Choroid plexus epithelial cell (primary cell): ENCODE measurements at regions not wholly inside any gene's neighbourhood (a gene's known extent, or its start where the extent isn't known, plus 50 kb on each side); places are given as distances from the start of the nearest gene placed in this dataset.

Source experiments
- DNase-seq: peaks from one replicate; pipeline ENCODE4 v3.0.0-alpha.2; 2010; ENCODE audit warnings: low read depth
- H3K4me3 ChIP-seq: 2 replicates; pipeline ENCODE4 v1.5.1; 2011; ENCODE audit warnings: low read depth, mild to moderate bottlenecking, control low read depth, low read length, moderate library complexity
- TF ChIP-seq, protein P1 (sequence below): conservative IDR thresholded peaks from 2 replicates; pipeline ENCODE4 v1.5.1; 2011; ENCODE audit warnings: low read depth, mild to moderate bottlenecking, control low read depth, inconsistent platforms, low read length, moderate library complexity

DNA sequence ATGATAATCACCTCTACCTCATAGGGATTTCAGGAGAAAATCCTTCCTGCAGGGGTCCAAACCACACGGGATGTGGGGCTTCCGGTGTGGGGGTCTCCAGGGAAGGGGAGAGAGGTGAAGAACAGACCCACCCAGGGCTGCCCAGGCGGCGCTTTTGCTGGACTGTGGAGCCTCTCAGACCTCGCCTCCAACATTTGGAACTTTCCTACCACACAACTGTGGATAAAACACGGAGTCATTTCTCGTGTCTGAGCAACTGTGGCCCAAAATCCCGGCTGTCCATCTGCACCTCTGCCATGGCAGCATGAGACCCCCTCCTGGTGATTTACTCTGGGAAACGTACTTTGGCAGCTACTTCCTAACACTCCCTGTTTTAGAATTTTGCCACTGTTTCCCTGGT lies 307.8 kb upstream of the IRX4 start:
- TF ChIP-seq, protein P1, sequence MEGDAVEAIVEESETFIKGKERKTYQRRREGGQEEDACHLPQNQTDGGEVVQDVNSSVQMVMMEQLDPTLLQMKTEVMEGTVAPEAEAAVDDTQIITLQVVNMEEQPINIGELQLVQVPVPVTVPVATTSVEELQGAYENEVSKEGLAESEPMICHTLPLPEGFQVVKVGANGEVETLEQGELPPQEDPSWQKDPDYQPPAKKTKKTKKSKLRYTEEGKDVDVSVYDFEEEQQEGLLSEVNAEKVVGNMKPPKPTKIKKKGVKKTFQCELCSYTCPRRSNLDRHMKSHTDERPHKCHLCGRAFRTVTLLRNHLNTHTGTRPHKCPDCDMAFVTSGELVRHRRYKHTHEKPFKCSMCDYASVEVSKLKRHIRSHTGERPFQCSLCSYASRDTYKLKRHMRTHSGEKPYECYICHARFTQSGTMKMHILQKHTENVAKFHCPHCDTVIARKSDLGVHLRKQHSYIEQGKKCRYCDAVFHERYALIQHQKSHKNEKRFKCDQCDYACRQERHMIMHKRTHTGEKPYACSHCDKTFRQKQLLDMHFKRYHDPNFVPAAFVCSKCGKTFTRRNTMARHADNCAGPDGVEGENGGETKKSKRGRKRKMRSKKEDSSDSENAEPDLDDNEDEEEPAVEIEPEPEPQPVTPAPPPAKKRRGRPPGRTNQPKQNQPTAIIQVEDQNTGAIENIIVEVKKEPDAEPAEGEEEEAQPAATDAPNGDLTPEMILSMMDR = no peak
- DNase-seq = no peak
- H3K4me3 ChIP-seq = no peak overlapping the region

DNA sequence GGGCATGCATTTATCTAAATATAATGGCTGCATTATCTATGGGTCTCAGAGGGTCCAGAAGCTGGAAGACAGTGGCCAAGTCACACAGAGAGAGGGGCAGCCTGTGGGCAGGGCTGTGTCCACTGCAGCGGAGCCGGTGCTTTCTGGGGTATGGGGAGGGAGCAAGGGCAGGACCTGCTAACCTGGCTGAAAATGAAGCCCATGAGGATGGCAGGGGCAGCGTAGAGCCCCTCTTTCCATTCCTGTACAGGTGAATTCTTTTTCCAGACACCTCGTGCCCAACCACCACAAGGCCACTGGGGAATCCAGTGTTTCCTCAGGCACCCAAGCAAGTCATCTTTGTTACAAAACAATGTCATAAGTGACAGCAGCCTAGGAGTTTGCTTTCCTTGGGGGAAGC lies 305.9 kb upstream of the IRX4 start:
- DNase-seq = no peak
- H3K4me3 ChIP-seq = no peak overlapping the region
- TF ChIP-seq, protein P1 = no peak

DNA sequence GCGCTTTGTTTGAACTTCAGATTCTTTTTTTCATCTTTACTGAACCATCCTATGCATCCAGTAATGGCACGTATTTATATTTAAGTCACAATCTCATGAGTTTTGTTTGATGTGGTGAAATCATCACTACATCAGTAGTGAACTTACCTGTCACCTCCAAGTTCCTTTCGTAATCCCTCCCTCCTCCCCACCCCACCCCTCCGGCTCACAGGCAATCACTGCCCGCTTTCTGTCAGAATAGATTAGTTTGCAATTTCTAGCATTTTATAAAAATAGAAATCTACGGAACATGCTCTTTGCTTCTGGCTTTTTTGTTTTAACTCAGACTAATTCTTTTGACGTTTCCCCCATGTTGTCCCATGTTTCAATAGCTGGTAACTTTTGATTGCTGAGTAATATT lies 305.4 kb upstream of the IRX4 start:
- no peak overlapping the region for H3K4me3 ChIP-seq
- DNase-seq = no peak
- TF ChIP-seq, protein P1 = no peak

DNA sequence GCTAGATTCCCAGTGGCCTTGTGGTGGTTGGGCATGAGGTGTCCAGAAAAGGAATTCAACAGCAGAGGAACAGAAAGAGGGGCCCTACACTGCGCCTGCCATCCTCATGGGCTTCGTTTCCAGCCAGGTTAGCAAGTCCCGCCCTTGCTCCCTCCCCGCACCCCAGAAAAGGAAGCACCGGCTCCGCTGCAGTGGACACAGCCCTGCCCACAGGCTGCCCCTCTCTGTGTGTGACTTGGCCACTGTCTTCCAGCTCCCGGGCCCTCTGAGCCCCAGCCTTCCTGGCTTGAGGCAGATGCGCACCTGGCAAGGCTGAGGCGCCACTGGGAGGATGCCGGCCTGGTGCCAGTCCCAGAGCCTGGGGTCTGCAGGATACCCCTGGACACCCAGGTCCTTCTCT lies 305.0 kb upstream of the IRX4 start:
- no peak overlapping the region for H3K4me3 ChIP-seq
- TF ChIP-seq, protein P1 = no peak
- no peak for DNase-seq

DNA sequence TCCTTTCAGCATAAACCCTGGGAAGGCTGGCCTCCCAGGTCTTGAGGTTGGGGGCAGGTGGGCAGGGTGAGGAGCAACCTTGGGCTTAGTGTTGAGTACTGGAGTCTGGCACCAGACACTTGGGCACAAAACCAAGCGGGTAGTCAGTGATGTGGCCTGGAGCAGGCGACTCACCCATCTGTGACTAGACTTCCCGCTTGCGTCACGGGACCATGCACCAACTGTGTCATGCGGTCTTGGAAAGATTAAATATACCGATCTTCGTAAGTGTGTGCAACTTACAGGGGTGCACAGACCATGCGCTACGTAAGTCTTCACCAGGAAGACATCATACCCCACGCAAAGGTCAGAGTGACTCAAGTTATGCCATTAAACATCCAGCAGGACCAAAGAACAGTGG lies 304.4 kb upstream of the IRX4 start:
- no peak for DNase-seq

DNA sequence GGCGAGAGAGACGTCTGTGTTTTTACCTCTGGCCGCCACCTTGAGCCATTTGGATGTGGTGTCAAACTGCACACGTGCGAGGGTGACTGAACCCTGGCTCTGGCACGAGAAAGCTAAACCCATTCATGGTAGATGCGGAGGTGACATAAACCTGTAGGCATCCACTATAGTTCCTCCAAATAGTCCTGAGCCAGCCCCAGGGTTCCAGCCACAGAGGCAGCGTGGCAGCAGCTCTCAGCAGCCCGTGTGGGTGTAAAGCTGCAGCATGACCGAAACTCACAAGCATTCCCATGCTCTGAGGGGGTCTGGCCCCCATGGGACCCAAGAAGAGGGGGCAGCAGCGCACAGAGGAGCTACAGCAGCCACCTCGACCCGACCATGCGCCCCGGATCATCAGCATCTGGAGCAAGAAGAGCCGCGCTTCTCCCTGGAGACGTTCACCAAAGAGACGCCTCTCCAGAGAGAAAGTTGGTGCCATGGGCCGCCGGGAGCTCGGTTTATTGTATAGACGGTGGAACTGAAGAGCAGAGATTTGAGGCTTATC lies 303.8 kb upstream of the IRX4 start:
- no peak for DNase-seq
- TF ChIP-seq, protein P1 = no peak
- no peak overlapping the region for H3K4me3 ChIP-seq

More for the DNA sequence above, 304.4 kb upstream of the IRX4 start:
- TF ChIP-seq, protein P1 = no peak
- no peak overlapping the region for H3K4me3 ChIP-seq

DNA sequence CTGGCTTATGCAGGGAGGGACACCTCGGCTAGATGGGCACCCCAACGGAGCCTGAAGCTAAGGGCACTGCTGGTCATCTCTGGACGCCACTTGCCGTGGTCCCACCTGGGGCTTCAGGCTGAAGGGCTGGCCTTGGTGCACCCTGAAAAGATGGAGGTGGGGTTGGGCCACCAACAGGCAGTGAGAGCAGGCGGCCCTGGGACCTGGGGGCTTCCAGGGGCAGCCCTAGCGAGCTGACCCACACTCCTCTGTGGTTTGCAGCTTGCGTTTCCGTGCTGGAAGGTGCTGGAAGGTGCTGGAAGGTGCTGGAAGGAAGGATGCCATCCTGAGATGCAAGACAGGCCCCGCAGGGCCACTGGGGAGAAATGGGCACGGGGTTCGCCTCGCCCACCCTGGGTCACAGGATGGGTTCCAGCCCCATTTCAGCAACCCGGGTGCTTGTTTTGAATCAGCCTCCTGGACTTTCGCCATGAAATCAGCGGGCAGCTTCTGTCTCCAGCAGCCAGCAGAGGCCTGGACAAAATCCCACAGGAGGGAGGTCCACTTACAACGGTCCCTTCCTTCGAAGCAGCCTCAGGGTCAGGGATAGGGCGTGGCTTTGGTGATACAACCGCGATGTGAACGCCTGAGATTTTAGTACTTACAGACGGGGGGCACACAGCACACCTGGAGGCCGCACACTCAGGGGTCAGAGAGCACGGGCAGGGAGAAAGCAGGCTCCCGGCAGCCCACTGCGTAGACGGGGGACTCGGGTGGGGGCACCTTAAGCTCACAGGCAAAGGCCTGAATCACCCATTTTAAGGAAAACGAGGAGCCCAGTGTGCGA lies 303.1 kb upstream of the IRX4 start:
- no peak overlapping the region for H3K4me3 ChIP-seq
- TF ChIP-seq, protein P1 = no peak
- DNase-seq = no peak
